ENCODE measurements at regions not wholly inside any gene's neighbourhood (a gene's known extent, or its start where the extent isn't known, plus 50 kb on each side); places are given as distances from the start of the nearest gene placed in this dataset.

DNA sequence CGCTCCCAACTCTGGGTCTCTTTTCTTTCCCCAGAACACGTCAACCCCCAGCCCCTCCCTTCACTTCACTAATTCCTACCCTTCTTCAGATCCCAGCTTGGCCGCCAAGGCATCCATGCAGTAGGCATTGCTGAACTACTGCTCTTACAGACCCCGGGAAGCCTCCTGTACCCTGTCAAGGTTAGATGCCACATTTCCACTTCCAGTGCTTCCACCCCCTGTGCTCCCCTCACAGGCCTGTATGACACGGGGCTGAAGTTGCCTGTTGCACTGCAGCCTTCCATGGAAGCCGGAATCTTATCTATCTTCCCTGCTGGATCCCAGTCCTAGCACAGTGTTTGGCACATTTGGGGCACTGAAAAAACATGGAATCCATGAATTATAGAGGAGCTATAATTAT, 99.0 kb upstream of the SOD1 start (continued):
- TF ChIP-seq, protein P1, sequence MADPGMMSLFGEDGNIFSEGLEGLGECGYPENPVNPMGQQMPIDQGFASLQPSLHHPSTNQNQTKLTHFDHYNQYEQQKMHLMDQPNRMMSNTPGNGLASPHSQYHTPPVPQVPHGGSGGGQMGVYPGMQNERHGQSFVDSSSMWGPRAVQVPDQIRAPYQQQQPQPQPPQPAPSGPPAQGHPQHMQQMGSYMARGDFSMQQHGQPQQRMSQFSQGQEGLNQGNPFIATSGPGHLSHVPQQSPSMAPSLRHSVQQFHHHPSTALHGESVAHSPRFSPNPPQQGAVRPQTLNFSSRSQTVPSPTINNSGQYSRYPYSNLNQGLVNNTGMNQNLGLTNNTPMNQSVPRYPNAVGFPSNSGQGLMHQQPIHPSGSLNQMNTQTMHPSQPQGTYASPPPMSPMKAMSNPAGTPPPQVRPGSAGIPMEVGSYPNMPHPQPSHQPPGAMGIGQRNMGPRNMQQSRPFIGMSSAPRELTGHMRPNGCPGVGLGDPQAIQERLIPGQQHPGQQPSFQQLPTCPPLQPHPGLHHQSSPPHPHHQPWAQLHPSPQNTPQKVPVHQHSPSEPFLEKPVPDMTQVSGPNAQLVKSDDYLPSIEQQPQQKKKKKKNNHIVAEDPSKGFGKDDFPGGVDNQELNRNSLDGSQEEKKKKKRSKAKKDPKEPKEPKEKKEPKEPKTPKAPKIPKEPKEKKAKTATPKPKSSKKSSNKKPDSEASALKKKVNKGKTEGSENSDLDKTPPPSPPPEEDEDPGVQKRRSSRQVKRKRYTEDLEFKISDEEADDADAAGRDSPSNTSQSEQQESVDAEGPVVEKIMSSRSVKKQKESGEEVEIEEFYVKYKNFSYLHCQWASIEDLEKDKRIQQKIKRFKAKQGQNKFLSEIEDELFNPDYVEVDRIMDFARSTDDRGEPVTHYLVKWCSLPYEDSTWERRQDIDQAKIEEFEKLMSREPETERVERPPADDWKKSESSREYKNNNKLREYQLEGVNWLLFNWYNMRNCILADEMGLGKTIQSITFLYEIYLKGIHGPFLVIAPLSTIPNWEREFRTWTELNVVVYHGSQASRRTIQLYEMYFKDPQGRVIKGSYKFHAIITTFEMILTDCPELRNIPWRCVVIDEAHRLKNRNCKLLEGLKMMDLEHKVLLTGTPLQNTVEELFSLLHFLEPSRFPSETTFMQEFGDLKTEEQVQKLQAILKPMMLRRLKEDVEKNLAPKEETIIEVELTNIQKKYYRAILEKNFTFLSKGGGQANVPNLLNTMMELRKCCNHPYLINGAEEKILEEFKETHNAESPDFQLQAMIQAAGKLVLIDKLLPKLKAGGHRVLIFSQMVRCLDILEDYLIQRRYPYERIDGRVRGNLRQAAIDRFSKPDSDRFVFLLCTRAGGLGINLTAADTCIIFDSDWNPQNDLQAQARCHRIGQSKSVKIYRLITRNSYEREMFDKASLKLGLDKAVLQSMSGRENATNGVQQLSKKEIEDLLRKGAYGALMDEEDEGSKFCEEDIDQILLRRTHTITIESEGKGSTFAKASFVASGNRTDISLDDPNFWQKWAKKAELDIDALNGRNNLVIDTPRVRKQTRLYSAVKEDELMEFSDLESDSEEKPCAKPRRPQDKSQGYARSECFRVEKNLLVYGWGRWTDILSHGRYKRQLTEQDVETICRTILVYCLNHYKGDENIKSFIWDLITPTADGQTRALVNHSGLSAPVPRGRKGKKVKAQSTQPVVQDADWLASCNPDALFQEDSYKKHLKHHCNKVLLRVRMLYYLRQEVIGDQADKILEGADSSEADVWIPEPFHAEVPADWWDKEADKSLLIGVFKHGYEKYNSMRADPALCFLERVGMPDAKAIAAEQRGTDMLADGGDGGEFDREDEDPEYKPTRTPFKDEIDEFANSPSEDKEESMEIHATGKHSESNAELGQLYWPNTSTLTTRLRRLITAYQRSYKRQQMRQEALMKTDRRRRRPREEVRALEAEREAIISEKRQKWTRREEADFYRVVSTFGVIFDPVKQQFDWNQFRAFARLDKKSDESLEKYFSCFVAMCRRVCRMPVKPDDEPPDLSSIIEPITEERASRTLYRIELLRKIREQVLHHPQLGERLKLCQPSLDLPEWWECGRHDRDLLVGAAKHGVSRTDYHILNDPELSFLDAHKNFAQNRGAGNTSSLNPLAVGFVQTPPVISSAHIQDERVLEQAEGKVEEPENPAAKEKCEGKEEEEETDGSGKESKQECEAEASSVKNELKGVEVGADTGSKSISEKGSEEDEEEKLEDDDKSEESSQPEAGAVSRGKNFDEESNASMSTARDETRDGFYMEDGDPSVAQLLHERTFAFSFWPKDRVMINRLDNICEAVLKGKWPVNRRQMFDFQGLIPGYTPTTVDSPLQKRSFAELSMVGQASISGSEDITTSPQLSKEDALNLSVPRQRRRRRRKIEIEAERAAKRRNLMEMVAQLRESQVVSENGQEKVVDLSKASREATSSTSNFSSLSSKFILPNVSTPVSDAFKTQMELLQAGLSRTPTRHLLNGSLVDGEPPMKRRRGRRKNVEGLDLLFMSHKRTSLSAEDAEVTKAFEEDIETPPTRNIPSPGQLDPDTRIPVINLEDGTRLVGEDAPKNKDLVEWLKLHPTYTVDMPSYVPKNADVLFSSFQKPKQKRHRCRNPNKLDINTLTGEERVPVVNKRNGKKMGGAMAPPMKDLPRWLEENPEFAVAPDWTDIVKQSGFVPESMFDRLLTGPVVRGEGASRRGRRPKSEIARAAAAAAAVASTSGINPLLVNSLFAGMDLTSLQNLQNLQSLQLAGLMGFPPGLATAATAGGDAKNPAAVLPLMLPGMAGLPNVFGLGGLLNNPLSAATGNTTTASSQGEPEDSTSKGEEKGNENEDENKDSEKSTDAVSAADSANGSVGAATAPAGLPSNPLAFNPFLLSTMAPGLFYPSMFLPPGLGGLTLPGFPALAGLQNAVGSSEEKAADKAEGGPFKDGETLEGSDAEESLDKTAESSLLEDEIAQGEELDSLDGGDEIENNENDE (IDR thresholded peaks at IDR 0.05; ENCODE audit: insufficient replicate concordance, low read length), result no peak
- TF ChIP-seq ZNF274 (IDR thresholded peaks at IDR 0.05; ENCODE audit: borderline replicate concordance, extremely low read depth, low read length) (no peak), CEBPB (IDR thresholded peaks at IDR 0.05; ENCODE audit: low read depth, low read length) (no peak), POU5F1 (IDR thresholded peaks at IDR 0.05; ENCODE audit: low read depth, low read length) (no peak), SP4 (IDR thresholded peaks at IDR 0.05; ENCODE audit: low read length) (no peak)
- TF ChIP-seq, protein P2, sequence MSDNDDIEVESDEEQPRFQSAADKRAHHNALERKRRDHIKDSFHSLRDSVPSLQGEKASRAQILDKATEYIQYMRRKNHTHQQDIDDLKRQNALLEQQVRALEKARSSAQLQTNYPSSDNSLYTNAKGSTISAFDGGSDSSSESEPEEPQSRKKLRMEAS (IDR thresholded peaks at IDR 0.05), result no peak
